Mesenchymal stem cell (in vitro differentiated cells and primary cell): ENCODE measurements at regions not wholly inside any gene's neighbourhood (a gene's known extent, or its start where the extent isn't known, plus 50 kb on each side); places are given as distances from the start of the nearest gene placed in this dataset.

Source experiments
- DNase-seq: peaks from one replicate; pipeline ENCODE4 v3.0.0-alpha.2; 2013
- H2AFZ ChIP-seq: one replicate; pipeline ENCODE4 v1.6.1; 2013; ENCODE audit warnings: low read depth, mild to moderate bottlenecking, control low read depth, inconsistent platforms, low read length, moderate library complexity
- H2AK5ac ChIP-seq: 2 replicates; pipeline ENCODE4 v1.6.1; 2013; ENCODE audit warnings: low read length, moderate library complexity, mild to moderate bottlenecking, inconsistent platforms; ENCODE audit not compliant: severe bottlenecking
- H2BK120ac ChIP-seq: one replicate; pipeline ENCODE4 v1.6.1; 2013; ENCODE audit warnings: low read depth, mild to moderate bottlenecking, inconsistent platforms, low read length, moderate library complexity
- H2BK12ac ChIP-seq, 2 experiments: one replicate each; pipeline ENCODE4 v1.6.1; 2013; ENCODE audit warnings: inconsistent platforms in 2 of 2, low read length in 2 of 2, mild to moderate bottlenecking in 2 of 2, moderate library complexity in 2 of 2, control low read depth in 1 of 2
- H2BK15ac ChIP-seq: one replicate; pipeline ENCODE4 v1.6.1; 2013; ENCODE audit warnings: mild to moderate bottlenecking, low read depth, inconsistent platforms; ENCODE audit not compliant: poor library complexity, severe bottlenecking
- H2BK5ac ChIP-seq: 2 replicates; pipeline ENCODE4 v1.6.1; 2013; ENCODE audit warnings: low read depth, mild to moderate bottlenecking, low read length, control low read depth, inconsistent platforms; ENCODE audit not compliant: poor library complexity, severe bottlenecking
- H3K14ac ChIP-seq, 2 experiments: one replicate each; pipeline ENCODE4 v1.6.1; 2013; ENCODE audit warnings: inconsistent platforms in 2 of 2, low read length in 2 of 2, control low read depth in 1 of 2, mild to moderate bottlenecking in 1 of 2, moderate library complexity in 1 of 2
- H3K18ac ChIP-seq, 2 experiments: one replicate each; pipeline ENCODE4 v1.6.1; 2013; ENCODE audit warnings: inconsistent platforms in 2 of 2, low read length in 2 of 2, control low read depth in 1 of 2, low read depth in 1 of 2, mild to moderate bottlenecking in 1 of 2
- H3K23ac ChIP-seq, 2 experiments: one replicate each; pipeline ENCODE4 v1.6.1; 2013; ENCODE audit warnings: inconsistent platforms in 2 of 2, low read length in 2 of 2, mild to moderate bottlenecking in 2 of 2, moderate library complexity in 2 of 2, control low read depth in 1 of 2
- H3K27ac ChIP-seq: 2 replicates; pipeline ENCODE4 v1.5.1; 2013; ENCODE audit warnings: mild to moderate bottlenecking, moderate library complexity, low read length, control low read depth, inconsistent platforms; ENCODE audit not compliant: poor library complexity, severe bottlenecking
- H3K27me3 ChIP-seq, 2 experiments: 2 replicates each; pipeline versions ENCODE4 v1.6.1 to v1.7.0; 2013; ENCODE audit warnings: low read length in 2 of 2, mild to moderate bottlenecking in 2 of 2, moderate library complexity in 2 of 2, control low read depth in 1 of 2, inconsistent platforms in 1 of 2; ENCODE audit not compliant: control insufficient read depth in 1 of 2, insufficient read depth in 1 of 2
- H3K36me3 ChIP-seq, 2 experiments: 2 replicates each; pipeline versions ENCODE4 v1.6.1 to v1.7.0; 2013; ENCODE audit warnings: low read length in 2 of 2, control low read depth in 1 of 2, inconsistent platforms in 1 of 2, low read depth in 1 of 2, mild to moderate bottlenecking in 1 of 2; ENCODE audit not compliant: insufficient read depth in 2 of 2, control insufficient read depth in 1 of 2
- H3K4ac ChIP-seq, 2 experiments: one replicate each; pipeline ENCODE4 v1.6.1; 2013; ENCODE audit warnings: inconsistent platforms in 2 of 2, low read length in 2 of 2, mild to moderate bottlenecking in 2 of 2, moderate library complexity in 2 of 2, control low read depth in 1 of 2, low read depth in 1 of 2
- H3K4me1 ChIP-seq: 2 replicates; pipeline ENCODE4 v1.6.1; 2013; ENCODE audit warnings: low read depth, low read length, control low read depth; ENCODE audit not compliant: control insufficient read depth, insufficient read depth
- H3K4me2 ChIP-seq: 2 replicates; pipeline ENCODE4 v1.6.1; 2013; ENCODE audit warnings: low read length, mild to moderate bottlenecking, inconsistent platforms; ENCODE audit not compliant: poor library complexity, severe bottlenecking
- H3K4me3 ChIP-seq, 2 experiments: 2 replicates each; pipeline versions ENCODE4 v1.5.1 to v1.7.0; 2013; ENCODE audit warnings: low read length in 2 of 2, mild to moderate bottlenecking in 2 of 2, control low read depth in 1 of 2, low read depth in 1 of 2; ENCODE audit not compliant: insufficient read depth in 1 of 2
- H3K79me1 ChIP-seq: replicated peaks from 2 replicates; pipeline ENCODE4 v1.6.1; 2013; ENCODE audit warnings: mild to moderate bottlenecking, control low read depth, low read length, inconsistent platforms; ENCODE audit not compliant: poor library complexity, severe bottlenecking
- H3K9ac ChIP-seq: 2 replicates; pipeline ENCODE4 v1.7.0; 2013; ENCODE audit warnings: mild to moderate bottlenecking, low read length, moderate library complexity
- H3K9me3 ChIP-seq: 2 replicates; pipeline ENCODE4 v1.7.0; 2013; ENCODE audit warnings: mild to moderate bottlenecking, low read length; ENCODE audit not compliant: control insufficient read depth
- H4K8ac ChIP-seq: one replicate; pipeline ENCODE4 v1.6.1; 2013; ENCODE audit warnings: inconsistent platforms, mild to moderate bottlenecking, low read length, moderate library complexity
- H4K91ac ChIP-seq: one replicate; pipeline ENCODE4 v1.6.1; 2013; ENCODE audit warnings: mild to moderate bottlenecking, low read length, inconsistent platforms
- WGBS: methylation state at CpG from one replicate; pipeline ENCODE4 v1.1.7; 2013; ENCODE audit warnings: mixed read lengths; 5-methylcytosine and 5-hydroxymethylcytosine counted together

DNA sequence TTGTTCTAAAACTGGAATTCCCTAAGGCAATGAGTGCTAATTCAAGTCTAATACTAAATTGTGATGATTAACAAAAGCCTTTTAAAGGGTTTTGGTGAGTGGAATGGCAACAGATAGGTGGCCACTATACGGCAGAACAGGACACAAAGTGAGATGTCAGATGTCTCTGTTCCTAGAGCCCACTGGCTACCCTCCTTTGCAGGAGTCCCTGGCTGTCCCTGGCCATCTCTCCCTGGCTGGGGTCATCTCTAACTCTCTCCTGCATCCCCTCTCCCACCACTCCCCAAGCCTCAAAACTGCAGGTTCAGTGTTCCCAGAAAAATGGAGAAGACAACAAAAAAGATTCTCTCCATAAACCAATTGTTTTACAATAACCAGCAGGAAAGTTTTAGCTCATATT, 79.2 kb downstream of the MDH1 start:
- 80% methylated on average over 1 of the region's 1 CpG for WGBS

DNA sequence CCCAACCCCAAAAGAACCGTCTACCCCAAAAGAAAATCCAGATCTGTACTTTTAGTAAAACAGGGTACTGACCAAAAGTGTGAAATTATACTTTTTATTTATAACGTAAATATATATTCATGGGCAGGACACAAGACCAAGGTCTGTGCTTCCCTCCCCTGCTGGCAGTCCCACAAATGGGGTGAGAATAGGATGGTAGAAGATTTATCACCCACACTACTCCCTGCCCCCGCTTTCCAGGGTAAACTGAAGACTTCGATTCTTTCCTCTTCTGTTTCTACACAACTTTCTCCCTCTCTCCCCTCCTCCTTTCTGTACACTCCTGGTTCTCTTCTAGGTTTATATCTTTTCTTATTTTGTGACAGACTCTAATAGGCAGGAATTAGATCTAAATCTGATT, 79.7 kb downstream of the MDH1 start:
- H3K27me3 ChIP-seq, result peaks cover 0 to 4% of the 10 kb centered on the region in 2 experiments
- no peak overlapping the region for H2BK12ac ChIP-seq
- H2BK15ac ChIP-seq, result no peak overlapping the region
- H3K9ac ChIP-seq, result no peak overlapping the region
- H3K4me1 ChIP-seq, result peaks cover 2% of the 10 kb centered on the region
- H2AFZ ChIP-seq, result no peak overlapping the region
- no peak overlapping the region for H3K27ac ChIP-seq
- H2AK5ac ChIP-seq, result no peak overlapping the region
- H4K91ac ChIP-seq, result no peak overlapping the region
- H3K79me1 ChIP-seq, result no peaks in the 10 kb centered on the region
- no peak overlapping the region for H4K8ac ChIP-seq
- no peak overlapping the region for H3K4me2 ChIP-seq
- no peaks in the 10 kb centered on the region for H3K36me3 ChIP-seq
- H2BK120ac ChIP-seq, result no peak overlapping the region
- H3K4ac ChIP-seq, result no peak overlapping the region
- no peaks in the 10 kb centered on the region for H3K9me3 ChIP-seq
- no peak overlapping the region for H3K4me3 ChIP-seq
- no peak overlapping the region for H3K18ac ChIP-seq
- H2BK5ac ChIP-seq, result no peak overlapping the region
- no peak overlapping the region for H3K14ac ChIP-seq
- H3K23ac ChIP-seq, result no peak overlapping the region
- no CpG with 5 or more reads among the region's 4 CpGs for WGBS
- no peak for DNase-seq

More for the DNA sequence above, 79.2 kb downstream of the MDH1 start:
- no peak overlapping the region for H3K27ac ChIP-seq
- no peaks in the 10 kb centered on the region for H3K79me1 ChIP-seq
- H3K9ac ChIP-seq, result no peak overlapping the region
- H3K4me3 ChIP-seq, result no peak overlapping the region
- DNase-seq, result no peak
- H3K18ac ChIP-seq, result no peak overlapping the region
- H2AK5ac ChIP-seq, result no peak overlapping the region
- no peak overlapping the region for H2AFZ ChIP-seq
- no peak overlapping the region for H3K14ac ChIP-seq
- no peak overlapping the region for H4K91ac ChIP-seq
- H2BK12ac ChIP-seq, result no peak overlapping the region
- H2BK15ac ChIP-seq, result no peak overlapping the region
- no peak overlapping the region for H4K8ac ChIP-seq
- peaks cover 0 to 4% of the 10 kb centered on the region in 2 experiments for H3K27me3 ChIP-seq
- peaks cover 2% of the 10 kb centered on the region for H3K4me1 ChIP-seq
- H3K4me2 ChIP-seq, result no peak overlapping the region
- H2BK120ac ChIP-seq, result no peak overlapping the region
- H3K9me3 ChIP-seq, result no peaks in the 10 kb centered on the region
- no peak overlapping the region for H3K23ac ChIP-seq
- H2BK5ac ChIP-seq, result no peak overlapping the region
- H3K4ac ChIP-seq, result no peak overlapping the region
- H3K36me3 ChIP-seq, result no peaks in the 10 kb centered on the region

DNA sequence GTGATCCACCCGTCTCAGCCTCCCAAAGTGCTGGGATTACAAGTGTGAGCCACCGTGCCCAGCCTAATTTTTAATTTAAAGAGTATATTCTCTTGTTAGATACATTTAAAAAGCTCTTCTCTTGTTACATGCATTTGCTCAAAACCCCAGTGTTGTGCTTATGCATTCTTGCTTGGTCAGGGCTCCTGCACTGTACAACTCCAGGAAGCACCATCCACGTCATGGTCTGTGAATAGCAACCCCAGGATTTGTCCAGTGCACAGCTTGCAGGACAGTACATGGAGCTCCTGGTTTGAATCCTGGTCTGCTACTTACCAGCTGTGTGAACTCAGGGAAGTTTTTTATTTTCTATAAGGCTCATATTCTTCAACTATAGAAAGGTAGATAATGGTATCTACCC, 80.8 kb downstream of the MDH1 start:
- Histone ChIP-seq H3K9ac (no peak overlapping the region), H2BK15ac (no peak overlapping the region), H3K4ac (no peak overlapping the region), H2BK5ac (no peak overlapping the region), H3K9me3 (no peaks in the 10 kb centered on the region), H2BK120ac (no peak overlapping the region), H4K91ac (no peak overlapping the region), H3K18ac (no peak overlapping the region), H3K4me2 (no peak overlapping the region), H3K4me3 (no peak overlapping the region), H3K79me1 (no peaks in the 10 kb centered on the region), H3K14ac (no peak overlapping the region), H4K8ac (no peak overlapping the region), H2BK12ac (no peak overlapping the region), H3K27me3 (peaks cover 0 to 4% of the 10 kb centered on the region in 2 experiments), H3K23ac (no peak overlapping the region), H2AFZ (no peak overlapping the region), H3K27ac (no peak overlapping the region), H3K36me3 (no peaks in the 10 kb centered on the region), H2AK5ac (no peak overlapping the region), H3K4me1 (peaks cover 2% of the 10 kb centered on the region)
- WGBS, result 73% methylated on average over 1 of the region's 3 CpGs
- DNase-seq, result no peak

DNA sequence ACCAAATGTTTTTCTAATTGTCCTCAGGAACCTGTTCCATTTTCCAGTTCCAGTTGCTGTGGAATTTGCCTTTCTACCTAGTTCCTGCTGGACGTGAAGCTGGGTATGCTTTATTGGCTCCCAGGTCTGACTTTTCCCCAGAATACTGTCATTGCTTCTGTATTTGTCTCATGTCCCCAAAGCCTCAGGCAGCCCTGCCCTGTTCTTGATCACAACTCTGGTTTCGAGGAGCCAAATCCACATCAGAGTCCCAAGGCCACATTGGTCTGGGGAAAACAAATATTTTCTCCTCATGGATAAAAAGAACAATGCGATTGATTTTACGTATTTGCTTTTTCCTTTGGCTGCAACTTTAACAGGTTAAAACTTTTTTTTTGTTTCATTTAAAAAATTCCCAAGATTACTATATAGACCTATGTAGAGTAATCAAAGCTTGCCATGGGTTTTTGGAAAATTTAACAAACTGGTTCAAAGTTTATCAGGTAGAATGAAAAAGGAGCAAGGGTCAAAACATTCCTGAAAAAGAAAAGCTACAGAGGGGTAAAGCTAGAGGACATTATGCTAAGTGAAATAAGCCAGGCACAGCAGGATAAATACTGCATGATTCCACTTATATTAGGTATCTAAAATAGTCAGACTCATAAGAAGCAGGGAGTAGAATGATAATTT, 85.2 kb downstream of the MDH1 start:
- H2BK120ac ChIP-seq, result no peak overlapping the region
- H3K23ac ChIP-seq, result no peak overlapping the region
- no peaks in the 10 kb centered on the region for H3K4me1 ChIP-seq
- H3K14ac ChIP-seq, result no peak overlapping the region
- H3K9me3 ChIP-seq, result no peaks in the 10 kb centered on the region
- H3K9ac ChIP-seq, result no peak overlapping the region
- no peak overlapping the region for H3K4ac ChIP-seq
- 88% methylated on average over 4 of the region's 4 CpGs for WGBS
- H3K79me1 ChIP-seq, result no peaks in the 10 kb centered on the region
- H3K36me3 ChIP-seq, result no peaks in the 10 kb centered on the region
- H3K27ac ChIP-seq, result no peak overlapping the region
- H2AK5ac ChIP-seq, result no peak overlapping the region
- H2BK15ac ChIP-seq, result no peak overlapping the region
- no peak overlapping the region for H2BK5ac ChIP-seq
- H3K27me3 ChIP-seq, result peaks cover 0 to 4% of the 10 kb centered on the region in 2 experiments
- H3K4me3 ChIP-seq, result no peak overlapping the region
- H4K91ac ChIP-seq, result no peak overlapping the region
- H2AFZ ChIP-seq, result no peak overlapping the region
- DNase-seq, result no peak
- H4K8ac ChIP-seq, result no peak overlapping the region
- H2BK12ac ChIP-seq, result no peak overlapping the region
- H3K4me2 ChIP-seq, result no peak overlapping the region
- no peak overlapping the region for H3K18ac ChIP-seq
